Peyer's patch (tissue), 4 donors: ENCODE measurements at regions not wholly inside any gene's neighbourhood (a gene's known extent, or its start where the extent isn't known, plus 50 kb on each side); places are given as distances from the start of the nearest gene placed in this dataset.
"Not testable (repeated sequence)": the region's sequence is repeated elsewhere in the genome, so short reads cannot be mapped to it uniquely, and the experiment has no call there.

Source experiments
- DNase-seq, 3 donors: peaks; one replicate each; pipeline ENCODE4 v3.0.0-alpha.2; 2017 to 2019
- H3K27ac ChIP-seq, 4 donors: fragments of 200-600 bp; sonication (generic); one replicate each; pipeline ENCODE4 v1.5.1; 2016 to 2019
- H3K27me3 ChIP-seq, 2 donors: fragments of 200-600 bp; sonication (generic); one replicate each; pipeline ENCODE4 v1.5.1; 2019
- H3K36me3 ChIP-seq, 3 donors: fragments of 200-600 bp; sonication (generic); one replicate each; pipeline ENCODE4 v1.5.1; 2016 to 2019
- H3K4me1 ChIP-seq, 4 donors: fragments of 200-600 bp; sonication (generic); one replicate each; pipeline ENCODE4 v1.5.1; 2016 to 2019
- H3K4me3 ChIP-seq, 4 donors: fragments of 200-600 bp; sonication (generic); 1 replicate in 3 of 4; 2 replicates in 1 of 4; pipeline ENCODE4 v1.5.1; 2016 to 2019; ENCODE audit warnings: mild to moderate bottlenecking in 1 of 4
- H3K9me3 ChIP-seq, 4 donors: fragments of 200-600 bp; sonication (generic); one replicate each; pipeline ENCODE4 v1.5.1; 2016 to 2019; ENCODE audit warnings: mild to moderate bottlenecking in 1 of 4
- POLR2A ChIP-seq, 2 donors: fragments of 450-650 bp; IDR thresholded peaks; one replicate each; pipeline ENCODE4 v1.5.1; 2017; ENCODE audit warnings: antibody characterized with exemption in 2 of 2, mild to moderate bottlenecking in 2 of 2, moderate library complexity in 2 of 2
- TF ChIP-seq, protein P1 (sequence below), 6 experiments: fragments of 450-650 bp in 4 of 6; fragments of 200-600 bp in 2 of 6; sonication (generic) in 1 of 6; IDR thresholded peaks; one replicate each; pipeline ENCODE4 v1.5.1; 2017 to 2019; ENCODE audit warnings: antibody characterized with exemption in 6 of 6, mild to moderate bottlenecking in 3 of 6, moderate library complexity in 1 of 6

DNA sequence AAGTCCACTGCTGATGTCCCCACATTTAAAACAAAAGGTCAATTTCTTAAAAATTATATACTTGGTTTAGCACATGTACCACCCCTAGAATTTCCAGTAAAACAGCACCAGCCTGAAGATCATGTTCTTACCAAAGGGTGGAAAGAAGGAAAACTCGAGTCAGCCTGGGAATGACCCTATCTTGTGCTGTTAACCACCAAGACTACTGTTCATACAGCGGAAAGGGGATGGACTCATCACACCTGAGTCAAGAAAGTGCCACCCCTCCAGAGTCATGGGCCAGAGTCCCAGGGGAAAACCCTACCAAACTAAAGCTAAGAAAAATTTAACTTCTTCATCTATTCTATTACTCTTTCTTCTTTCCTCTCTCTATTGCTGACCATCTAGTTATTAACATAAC, 113.6 kb upstream of the PPM1J start:
- H3K4me3 ChIP-seq, result no peak overlapping the region
- H3K36me3 ChIP-seq, result no peaks in the 10 kb centered on the region
- DNase-seq, result no peak
- no peaks in the 10 kb centered on the region for H3K9me3 ChIP-seq
- H3K27me3 ChIP-seq, result no peaks in the 10 kb centered on the region
- TF ChIP-seq POLR2A (IDR thresholded peaks at IDR 0.05), result no peak
- TF ChIP-seq, protein P1, sequence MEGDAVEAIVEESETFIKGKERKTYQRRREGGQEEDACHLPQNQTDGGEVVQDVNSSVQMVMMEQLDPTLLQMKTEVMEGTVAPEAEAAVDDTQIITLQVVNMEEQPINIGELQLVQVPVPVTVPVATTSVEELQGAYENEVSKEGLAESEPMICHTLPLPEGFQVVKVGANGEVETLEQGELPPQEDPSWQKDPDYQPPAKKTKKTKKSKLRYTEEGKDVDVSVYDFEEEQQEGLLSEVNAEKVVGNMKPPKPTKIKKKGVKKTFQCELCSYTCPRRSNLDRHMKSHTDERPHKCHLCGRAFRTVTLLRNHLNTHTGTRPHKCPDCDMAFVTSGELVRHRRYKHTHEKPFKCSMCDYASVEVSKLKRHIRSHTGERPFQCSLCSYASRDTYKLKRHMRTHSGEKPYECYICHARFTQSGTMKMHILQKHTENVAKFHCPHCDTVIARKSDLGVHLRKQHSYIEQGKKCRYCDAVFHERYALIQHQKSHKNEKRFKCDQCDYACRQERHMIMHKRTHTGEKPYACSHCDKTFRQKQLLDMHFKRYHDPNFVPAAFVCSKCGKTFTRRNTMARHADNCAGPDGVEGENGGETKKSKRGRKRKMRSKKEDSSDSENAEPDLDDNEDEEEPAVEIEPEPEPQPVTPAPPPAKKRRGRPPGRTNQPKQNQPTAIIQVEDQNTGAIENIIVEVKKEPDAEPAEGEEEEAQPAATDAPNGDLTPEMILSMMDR (IDR thresholded peaks at IDR 0.05), result no peak
- no peaks in the 10 kb centered on the region for H3K4me1 ChIP-seq
- no peak overlapping the region for H3K27ac ChIP-seq

DNA sequence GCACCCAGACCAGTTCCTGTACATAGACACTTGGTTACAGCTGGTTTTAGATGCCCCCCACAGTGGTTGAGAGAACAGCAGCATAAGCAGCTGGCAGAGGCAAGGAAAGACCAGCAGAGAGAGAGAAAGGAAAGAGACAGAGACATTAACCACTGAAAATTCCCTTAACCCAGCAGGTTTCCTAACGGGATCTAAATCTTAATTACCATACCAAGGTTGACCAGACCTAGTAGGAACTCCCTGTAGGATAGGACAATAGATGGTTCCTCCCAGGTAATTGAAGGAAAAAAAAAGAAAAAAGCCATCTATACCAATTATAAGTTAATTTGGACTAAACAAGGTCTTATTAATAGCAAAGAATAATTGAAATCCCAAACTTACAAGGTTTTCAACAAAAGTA, 112.3 kb upstream of the PPM1J start:
- H3K4me1 ChIP-seq, H3K4me3 ChIP-seq, H3K27ac ChIP-seq, H3K9me3 ChIP-seq, H3K27me3 ChIP-seq, H3K36me3 ChIP-seq, DNase-seq: not testable (repeated sequence)

DNA sequence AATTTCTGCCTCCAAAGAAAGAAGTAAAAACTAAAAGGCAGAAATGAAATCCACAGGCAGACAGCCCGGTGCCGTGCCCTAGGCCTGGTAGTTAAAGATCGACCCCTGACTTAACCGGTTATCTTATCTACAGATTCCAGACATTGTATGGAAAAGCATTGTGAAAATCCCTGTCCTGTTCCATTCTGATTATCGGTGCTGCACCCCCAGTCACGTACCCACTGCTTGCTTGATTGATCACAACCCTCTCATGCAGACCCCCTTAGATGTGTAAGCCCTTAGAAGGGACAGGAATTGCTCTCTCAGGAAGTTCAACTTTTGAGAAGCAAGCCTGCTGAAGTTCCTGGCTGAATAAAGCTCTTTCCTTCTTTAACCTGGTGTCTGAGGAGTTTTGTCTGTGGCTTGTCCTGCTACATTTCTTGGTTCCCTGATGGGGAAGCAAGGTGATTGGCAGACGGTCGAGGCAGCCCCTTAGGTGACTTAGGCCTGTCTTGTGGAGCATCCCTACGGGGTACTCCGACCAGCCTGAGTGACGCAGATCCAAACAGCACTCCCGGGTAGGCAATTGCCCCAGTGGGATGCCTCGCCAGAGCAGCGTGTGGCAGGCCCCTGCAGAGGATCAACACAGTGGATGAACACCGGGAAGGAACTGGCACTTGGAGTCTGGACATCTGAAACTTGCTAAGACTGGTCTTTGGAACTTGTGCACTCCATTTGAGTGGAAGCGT, 111.2 kb upstream of the PPM1J start:
- no peak for DNase-seq
- TF ChIP-seq, protein P1 (IDR thresholded peaks at IDR 0.05), result no peak
- TF ChIP-seq POLR2A (IDR thresholded peaks at IDR 0.05), result no peak
- no peak overlapping the region for H3K4me3 ChIP-seq
- no peaks in the 10 kb centered on the region for H3K9me3 ChIP-seq
- H3K27me3 ChIP-seq, result no peaks in the 10 kb centered on the region
- H3K27ac ChIP-seq, result no peak overlapping the region
- H3K4me1 ChIP-seq, result no peaks in the 10 kb centered on the region
- H3K36me3 ChIP-seq, result no peaks in the 10 kb centered on the region

DNA sequence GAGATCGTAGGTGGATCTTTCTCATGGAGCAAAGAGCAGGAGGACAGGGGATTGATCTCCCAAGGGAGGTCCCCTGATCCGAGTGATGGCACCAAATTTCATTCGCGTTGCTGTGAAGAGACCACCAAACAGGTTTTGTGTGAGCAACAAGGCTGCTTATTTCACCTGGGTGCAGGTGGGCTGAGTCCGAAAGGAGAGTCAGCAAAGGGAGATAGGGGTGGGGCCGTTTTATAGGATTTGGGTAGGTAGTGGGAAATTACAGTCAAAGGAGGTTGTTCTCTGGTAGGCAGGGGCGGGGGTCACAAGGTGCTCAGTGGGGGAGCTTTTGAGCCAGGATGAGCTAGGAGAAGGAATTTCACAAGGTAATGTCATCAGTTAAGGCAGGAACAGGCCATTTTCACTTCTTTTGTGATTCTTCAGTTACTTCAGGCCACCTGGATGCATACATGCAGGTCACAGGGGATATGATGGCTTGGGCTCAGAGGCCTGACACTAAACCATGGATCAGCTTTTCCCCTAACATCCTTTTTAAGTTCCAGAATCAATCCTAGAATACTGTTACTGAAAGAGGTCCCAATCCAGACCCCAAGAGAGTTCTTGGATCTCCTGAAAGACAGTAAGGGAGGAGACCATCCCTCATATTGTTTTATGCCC, 110.6 kb upstream of the PPM1J start:
- not testable (repeated sequence) for H3K36me3 ChIP-seq, H3K4me1 ChIP-seq, H3K4me3 ChIP-seq, H3K9me3 ChIP-seq, H3K27ac ChIP-seq, H3K27me3 ChIP-seq, DNase-seq

DNA sequence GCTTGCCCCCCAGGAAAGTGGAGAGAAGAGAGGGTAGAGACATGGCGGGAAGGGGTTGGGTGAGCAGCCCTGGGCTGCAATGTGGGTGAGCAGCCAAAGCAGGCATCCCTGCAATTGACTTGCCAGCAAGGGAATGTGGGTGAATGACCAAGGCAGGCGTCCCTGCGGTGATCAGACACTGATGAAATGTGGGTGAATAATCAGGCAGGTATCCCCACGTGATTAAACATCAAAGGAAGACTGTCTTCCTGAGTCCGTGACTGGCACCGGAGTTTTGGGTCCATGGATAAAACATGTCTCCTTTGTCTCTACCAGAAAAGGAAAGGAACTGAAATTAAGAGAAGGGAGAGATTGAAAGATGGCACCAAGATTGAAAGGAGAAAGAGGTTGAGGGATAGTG, 109.9 kb upstream of the PPM1J start:
- DNase-seq, H3K27ac ChIP-seq, H3K4me1 ChIP-seq, H3K27me3 ChIP-seq, H3K36me3 ChIP-seq, H3K4me3 ChIP-seq, H3K9me3 ChIP-seq: not testable (repeated sequence)

DNA sequence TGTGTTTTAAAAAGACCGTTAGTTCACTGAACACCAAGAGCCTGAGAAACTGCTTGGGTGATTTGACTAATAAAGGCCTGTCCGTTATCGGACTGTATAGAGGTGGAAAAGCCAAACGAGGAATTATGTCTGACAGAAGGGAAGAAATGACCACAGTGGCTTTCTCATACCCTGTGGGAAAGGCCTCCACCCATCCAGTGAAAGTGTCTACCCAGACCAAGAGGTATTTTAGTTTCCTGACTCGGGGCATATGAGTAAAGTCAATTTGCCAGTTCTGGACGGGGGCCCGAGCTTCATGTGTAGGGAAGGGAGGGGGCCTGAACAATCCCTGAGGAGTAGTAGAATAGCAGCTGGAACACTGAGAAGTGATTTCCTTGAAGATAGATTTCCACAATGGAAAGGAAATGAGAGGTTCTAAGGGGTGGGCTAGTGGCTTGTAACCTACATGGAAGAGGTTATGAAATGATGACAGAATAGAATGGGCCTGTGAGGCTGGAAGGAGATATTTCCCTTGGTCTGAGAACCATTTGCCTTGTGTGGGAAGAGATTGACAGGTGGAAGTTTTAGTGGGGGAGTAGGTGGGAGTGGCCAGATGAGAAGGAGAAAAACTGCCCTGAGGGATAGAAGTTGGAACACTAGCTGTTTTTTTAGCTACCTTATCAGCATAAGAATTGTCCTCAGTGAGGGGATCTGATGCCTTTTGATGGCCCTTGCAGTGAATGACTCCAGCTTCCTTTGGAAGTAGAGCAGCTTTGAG, 106.4 kb upstream of the PPM1J start:
- DNase-seq, H3K4me1 ChIP-seq, H3K27me3 ChIP-seq, H3K36me3 ChIP-seq, H3K9me3 ChIP-seq, H3K27ac ChIP-seq, H3K4me3 ChIP-seq: not testable (repeated sequence)

DNA sequence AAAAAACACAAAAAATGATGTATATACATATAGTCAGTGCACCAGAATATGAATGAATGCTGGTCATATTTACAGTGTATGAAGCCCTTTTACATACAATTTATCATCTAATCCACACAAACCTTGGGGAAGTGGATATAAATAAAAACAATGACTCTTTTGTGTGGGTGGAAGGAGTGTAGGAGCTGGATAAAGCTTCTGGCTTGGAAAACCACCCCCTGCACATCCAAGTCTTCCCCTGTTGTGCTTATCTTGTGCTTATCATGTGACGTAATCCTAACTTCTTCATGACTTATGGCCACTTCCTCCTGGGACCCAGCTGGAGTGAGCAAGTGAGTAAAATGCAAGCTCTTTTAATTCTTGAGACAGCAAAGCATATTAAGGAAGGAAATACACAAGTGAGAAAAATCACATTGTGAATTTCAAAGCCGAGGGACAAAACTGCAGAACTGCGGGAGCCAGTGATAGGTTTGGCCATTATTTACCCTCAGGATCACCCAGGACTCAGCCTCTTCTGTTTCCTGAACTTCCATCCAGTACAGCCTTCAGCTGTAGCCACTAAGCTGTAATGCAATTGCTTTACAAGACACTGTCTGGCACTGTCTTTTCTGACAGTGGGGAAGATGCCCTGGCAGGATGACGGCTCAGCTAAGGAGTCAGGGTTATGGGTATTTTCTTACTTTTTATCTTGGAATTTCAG, 104.0 kb upstream of the PPM1J start:
- no peaks in the 10 kb centered on the region for H3K9me3 ChIP-seq
- TF ChIP-seq, protein P1 (IDR thresholded peaks at IDR 0.05), result no peak
- no peak for TF ChIP-seq POLR2A (IDR thresholded peaks at IDR 0.05)
- no peak overlapping the region for H3K4me3 ChIP-seq
- no peak overlapping the region for H3K27ac ChIP-seq
- H3K4me1 ChIP-seq, result no peaks in the 10 kb centered on the region
- H3K27me3 ChIP-seq, result no peaks in the 10 kb centered on the region
- H3K36me3 ChIP-seq, result no peaks in the 10 kb centered on the region
- no peak for DNase-seq
